ENCODE measurements at regions not wholly inside any gene's neighbourhood (a gene's known extent, or its start where the extent isn't known, plus 50 kb on each side); places are given as distances from the start of the nearest gene placed in this dataset.

DNA sequence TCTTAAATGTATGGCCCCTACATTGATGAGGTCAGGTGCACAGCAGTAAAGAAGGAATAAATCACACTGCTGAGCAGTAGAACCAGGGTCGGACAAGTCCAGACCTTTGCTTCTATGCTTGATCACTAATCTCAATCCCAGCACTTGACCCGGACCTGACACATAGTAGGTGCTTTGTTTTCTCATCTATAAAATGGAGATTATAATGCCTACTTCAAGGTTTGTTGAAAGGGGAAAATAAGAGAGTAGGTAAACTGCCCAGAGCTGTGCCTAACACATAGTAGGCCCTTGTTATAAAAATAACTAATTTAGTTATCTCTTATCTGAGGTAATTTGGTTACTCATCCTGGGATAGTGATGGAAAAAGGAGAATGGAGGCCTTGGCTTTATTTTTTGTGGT lies 125.0 kb downstream of the RXFP2 start:
- intact Hi-C loops (cut with DNase I), result no loop called here
- Histone ChIP-seq H3K27me3 (peaks cover 3% of the 10 kb centered on the region), H3K27ac (no peak overlapping the region), H3K9me3 (replicated peaks in 1 of 3) (no peaks in the 10 kb centered on the region), H3K4me3 (no peak overlapping the region), H3K36me3 (replicated peaks in 1 of 2) (no peaks in the 10 kb centered on the region), H3K4me1 (replicated peaks in 1 of 2) (no peaks in the 10 kb centered on the region)
- TF ChIP-seq POLR2A (IDR thresholded peaks at IDR 0.05), result no peak
- TF ChIP-seq, protein P1, sequence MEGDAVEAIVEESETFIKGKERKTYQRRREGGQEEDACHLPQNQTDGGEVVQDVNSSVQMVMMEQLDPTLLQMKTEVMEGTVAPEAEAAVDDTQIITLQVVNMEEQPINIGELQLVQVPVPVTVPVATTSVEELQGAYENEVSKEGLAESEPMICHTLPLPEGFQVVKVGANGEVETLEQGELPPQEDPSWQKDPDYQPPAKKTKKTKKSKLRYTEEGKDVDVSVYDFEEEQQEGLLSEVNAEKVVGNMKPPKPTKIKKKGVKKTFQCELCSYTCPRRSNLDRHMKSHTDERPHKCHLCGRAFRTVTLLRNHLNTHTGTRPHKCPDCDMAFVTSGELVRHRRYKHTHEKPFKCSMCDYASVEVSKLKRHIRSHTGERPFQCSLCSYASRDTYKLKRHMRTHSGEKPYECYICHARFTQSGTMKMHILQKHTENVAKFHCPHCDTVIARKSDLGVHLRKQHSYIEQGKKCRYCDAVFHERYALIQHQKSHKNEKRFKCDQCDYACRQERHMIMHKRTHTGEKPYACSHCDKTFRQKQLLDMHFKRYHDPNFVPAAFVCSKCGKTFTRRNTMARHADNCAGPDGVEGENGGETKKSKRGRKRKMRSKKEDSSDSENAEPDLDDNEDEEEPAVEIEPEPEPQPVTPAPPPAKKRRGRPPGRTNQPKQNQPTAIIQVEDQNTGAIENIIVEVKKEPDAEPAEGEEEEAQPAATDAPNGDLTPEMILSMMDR (IDR thresholded peaks at IDR 0.05), result no peak
- no peak for DNase-seq
- 70 to 79% (median 78%) methylated on average over 2 of the region's 2 CpGs for WGBS, 4 donors

DNA sequence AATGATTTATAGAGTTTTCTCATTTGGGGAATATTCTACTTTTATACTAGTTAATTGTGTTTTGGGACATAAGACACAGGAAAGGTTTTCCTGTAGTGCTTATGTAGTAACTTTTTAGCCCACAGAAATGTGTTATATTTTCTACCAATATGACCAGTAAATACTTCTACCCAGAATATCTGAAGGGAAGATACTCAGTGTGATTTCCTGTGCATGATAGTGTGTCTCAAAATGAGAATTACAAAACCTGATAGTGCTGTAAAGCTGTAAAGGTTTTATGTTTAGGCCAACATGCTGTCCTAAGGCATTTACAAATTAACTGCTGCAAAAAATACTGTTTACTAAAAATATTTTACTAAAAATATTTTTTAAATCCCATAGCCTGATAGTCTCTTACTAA lies 126.8 kb downstream of the RXFP2 start:
- Histone ChIP-seq H3K4me1 (replicated peaks in 1 of 2) (no peaks in the 10 kb centered on the region), H3K4me3 (no peak overlapping the region), H3K9me3 (replicated peaks in 1 of 3) (no peaks in the 10 kb centered on the region), H3K27me3 (peaks cover 3% of the 10 kb centered on the region), H3K27ac (no peak overlapping the region), H3K36me3 (replicated peaks in 1 of 2) (no peaks in the 10 kb centered on the region)
- intact Hi-C loops (cut with DNase I), result no loop called here
- no peak for TF ChIP-seq POLR2A (IDR thresholded peaks at IDR 0.05)
- TF ChIP-seq, protein P1 (IDR thresholded peaks at IDR 0.05), result no peak
- no peak for DNase-seq

DNA sequence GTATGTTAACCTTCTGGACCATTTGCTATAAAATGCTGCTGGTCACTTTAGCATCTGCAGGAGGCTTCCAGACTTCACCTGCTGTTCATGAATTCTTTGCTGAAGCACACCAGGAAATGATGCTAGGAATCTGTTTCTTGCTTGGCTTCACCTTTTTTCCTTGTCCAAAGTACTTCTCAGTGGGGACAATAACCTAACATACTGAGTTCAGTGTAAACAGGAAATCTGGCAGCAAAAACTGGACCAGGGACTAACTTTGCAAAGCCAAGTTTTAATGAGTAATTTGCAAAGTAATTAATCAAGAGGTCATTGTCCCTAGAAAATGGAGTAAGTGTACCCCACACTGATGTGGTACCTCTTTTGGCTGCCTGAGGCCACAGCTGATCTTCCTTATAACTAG lies 128.4 kb downstream of the RXFP2 start:
- H3K9me3 ChIP-seq (replicated peaks in 1 of 3), result no peaks in the 10 kb centered on the region
- TF ChIP-seq POLR2A (IDR thresholded peaks at IDR 0.05), result no peak
- TF ChIP-seq, protein P1 (IDR thresholded peaks at IDR 0.05), result no peak
- intact Hi-C loops (cut with DNase I), result no loop called here
- no peak overlapping the region for H3K4me3 ChIP-seq
- H3K4me1 ChIP-seq (replicated peaks in 1 of 2), result no peaks in the 10 kb centered on the region
- H3K27ac ChIP-seq, result no peak overlapping the region
- no peaks in the 10 kb centered on the region for H3K36me3 ChIP-seq (replicated peaks in 1 of 2)
- DNase-seq, result no peak
- peaks cover 3% of the 10 kb centered on the region for H3K27me3 ChIP-seq

DNA sequence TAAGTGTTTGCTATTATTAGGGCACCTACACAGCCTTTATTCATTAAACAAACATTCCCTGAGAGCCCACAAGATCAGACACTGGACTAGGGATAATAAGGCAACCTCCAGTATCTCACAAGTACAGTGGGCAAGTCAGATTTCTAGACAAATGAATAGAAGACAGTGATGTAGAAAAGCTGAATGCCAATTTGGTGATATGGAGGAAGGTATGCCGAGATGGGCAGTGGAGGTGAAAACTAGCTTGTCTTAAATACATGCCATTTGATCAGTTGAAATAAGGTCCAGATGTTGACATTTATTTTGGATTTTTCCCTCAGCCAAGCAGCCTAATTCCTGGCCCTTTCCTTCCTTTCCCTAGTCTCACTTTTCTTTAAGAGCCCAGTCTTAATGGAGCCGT lies 130.3 kb downstream of the RXFP2 start:
- H3K4me1 ChIP-seq (replicated peaks in 1 of 2), result no peaks in the 10 kb centered on the region

More for the DNA sequence above, 130.3 kb downstream of the RXFP2 start:
- intact Hi-C loops (cut with DNase I), result no loop called here
- no peaks in the 10 kb centered on the region for H3K27me3 ChIP-seq
- TF ChIP-seq, protein P1 (IDR thresholded peaks at IDR 0.05), result no peak
- H3K9me3 ChIP-seq (replicated peaks in 1 of 3), result no peaks in the 10 kb centered on the region
- no peaks in the 10 kb centered on the region for H3K36me3 ChIP-seq (replicated peaks in 1 of 2)
- H3K4me3 ChIP-seq, result no peak overlapping the region
- no peak overlapping the region for H3K27ac ChIP-seq
- 93 to 97% (median 95%) methylated on average over 2 of the region's 2 CpGs for WGBS, 4 donors
- no peak for DNase-seq
